ENCODE measurements at regions not wholly inside any gene's neighbourhood (a gene's known extent, or its start where the extent isn't known, plus 50 kb on each side); places are given as distances from the start of the nearest gene placed in this dataset.

DNA sequence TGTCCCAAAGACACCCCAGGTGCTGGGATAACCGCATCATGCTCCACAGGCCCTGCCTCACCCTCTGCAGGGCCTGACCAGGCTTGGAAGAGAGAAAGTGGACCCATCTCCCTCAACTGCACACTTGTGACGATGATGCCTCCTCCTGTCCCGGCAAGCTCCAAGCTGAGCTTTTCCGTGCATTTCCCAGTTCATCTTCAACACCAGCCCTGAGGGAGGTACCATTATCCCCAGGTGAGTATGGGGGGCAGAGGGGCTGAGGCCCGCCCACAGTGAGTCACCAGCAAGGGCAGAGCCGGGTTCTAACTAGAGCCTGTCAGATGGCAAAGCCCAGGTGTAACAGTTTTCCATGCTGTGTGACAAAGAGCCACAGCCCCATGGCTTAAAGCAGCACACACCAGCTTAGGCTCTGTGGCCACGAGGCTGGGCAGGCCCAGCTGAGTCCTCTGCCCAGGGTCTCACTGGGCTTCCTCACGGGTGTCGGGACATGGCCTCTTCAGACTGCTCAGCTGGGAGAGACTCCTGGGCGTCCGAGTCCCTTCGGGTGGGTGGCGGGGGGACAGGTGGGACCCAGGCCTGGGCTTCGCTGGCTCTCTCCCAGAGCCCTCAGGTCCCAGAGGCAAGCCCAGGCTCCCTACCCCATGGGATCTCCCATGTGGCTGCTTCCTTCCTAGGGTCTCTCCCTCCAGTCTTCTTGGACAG lies 108.4 kb upstream of the OTOS start:
- TF ChIP-seq, protein P1, sequence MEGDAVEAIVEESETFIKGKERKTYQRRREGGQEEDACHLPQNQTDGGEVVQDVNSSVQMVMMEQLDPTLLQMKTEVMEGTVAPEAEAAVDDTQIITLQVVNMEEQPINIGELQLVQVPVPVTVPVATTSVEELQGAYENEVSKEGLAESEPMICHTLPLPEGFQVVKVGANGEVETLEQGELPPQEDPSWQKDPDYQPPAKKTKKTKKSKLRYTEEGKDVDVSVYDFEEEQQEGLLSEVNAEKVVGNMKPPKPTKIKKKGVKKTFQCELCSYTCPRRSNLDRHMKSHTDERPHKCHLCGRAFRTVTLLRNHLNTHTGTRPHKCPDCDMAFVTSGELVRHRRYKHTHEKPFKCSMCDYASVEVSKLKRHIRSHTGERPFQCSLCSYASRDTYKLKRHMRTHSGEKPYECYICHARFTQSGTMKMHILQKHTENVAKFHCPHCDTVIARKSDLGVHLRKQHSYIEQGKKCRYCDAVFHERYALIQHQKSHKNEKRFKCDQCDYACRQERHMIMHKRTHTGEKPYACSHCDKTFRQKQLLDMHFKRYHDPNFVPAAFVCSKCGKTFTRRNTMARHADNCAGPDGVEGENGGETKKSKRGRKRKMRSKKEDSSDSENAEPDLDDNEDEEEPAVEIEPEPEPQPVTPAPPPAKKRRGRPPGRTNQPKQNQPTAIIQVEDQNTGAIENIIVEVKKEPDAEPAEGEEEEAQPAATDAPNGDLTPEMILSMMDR (IDR thresholded peaks at IDR 0.05; ENCODE audit: low read length): no peak
- TF ChIP-seq EZH2 (optimal IDR thresholded peaks at IDR 0.05; ENCODE audit: low read depth, low read length) (no peak), EZH2phosphoT487 (IDR thresholded peaks at IDR 0.05; ENCODE audit: low read length) (no peak)
